Ascending aorta (tissue), 2 donors: ENCODE measurements at regions not wholly inside any gene's neighbourhood (a gene's known extent, or its start where the extent isn't known, plus 50 kb on each side); places are given as distances from the start of the nearest gene placed in this dataset.

Experiments
- DNase-seq, 2 donors: peaks; one replicate each; pipeline ENCODE4 v3.0.0-alpha.2; 2019; ENCODE audit warnings: low spot score in 2 of 2
- H3K27ac ChIP-seq, 2 donors: fragments of 200-600 bp; sonication (generic); one replicate each; pipeline ENCODE4 v1.5.1; 2016 to 2017; ENCODE audit warnings: mild to moderate bottlenecking in 1 of 2
- H3K27me3 ChIP-seq: fragments of 200-600 bp; sonication (generic); one replicate; pipeline ENCODE4 v1.5.1; 2017
- H3K36me3 ChIP-seq, 2 donors: fragments of 200-600 bp; sonication (generic); one replicate each; pipeline ENCODE4 v1.5.1; 2016
- H3K4me1 ChIP-seq, 2 donors: fragments of 200-600 bp; sonication (generic); one replicate each; pipeline ENCODE4 v1.5.1; 2016 to 2017; ENCODE audit warnings: mild to moderate bottlenecking in 1 of 2
- H3K4me3 ChIP-seq, 2 donors: fragments of 200-600 bp; sonication (generic); one replicate each; pipeline ENCODE4 v1.5.1; 2016 to 2017; ENCODE audit warnings: mild to moderate bottlenecking in 1 of 2
- H3K9me3 ChIP-seq, 2 donors: fragments of 200-600 bp; sonication (generic); one replicate each; pipeline ENCODE4 v1.5.1; 2016
- intact Hi-C: fragments of 100-400 bp; cut with DNase I; formaldehyde crosslinking; loops from one replicate; pipeline ENCODE4 v1.15.1; 2023
- TF ChIP-seq, protein P1 (sequence below), 3 experiments: fragments of 200-600 bp in 2 of 3; fragments of 450-650 bp in 1 of 3; sonication (generic) in 2 of 3; IDR thresholded peaks; one replicate each; pipeline ENCODE4 v1.5.1; 2016 to 2019; ENCODE audit warnings: antibody characterized with exemption in 3 of 3, mild to moderate bottlenecking in 1 of 3, moderate library complexity in 1 of 3

DNA sequence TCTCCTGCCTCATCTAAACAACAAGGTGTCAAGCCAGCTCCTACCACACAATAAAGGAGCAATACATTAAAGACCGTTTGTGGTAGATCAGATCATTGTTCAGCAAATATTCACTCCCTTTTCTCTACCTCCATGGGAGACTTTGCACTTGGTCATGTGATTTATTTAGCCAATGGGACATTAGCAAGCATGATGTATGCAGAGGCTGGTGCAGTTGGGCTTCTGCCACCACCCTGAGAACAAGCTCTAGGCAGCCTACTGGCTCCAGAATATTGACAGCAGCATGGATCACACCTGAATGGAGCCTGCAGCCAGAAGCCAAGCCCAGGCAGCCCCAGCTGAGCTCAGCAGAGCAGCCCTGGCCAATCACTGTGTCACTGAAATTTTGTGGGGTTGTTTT is 99.4 kb upstream of the UBE2E2 start:
- no peak overlapping the region for H3K4me3 ChIP-seq
- no peaks in the 10 kb centered on the region for H3K36me3 ChIP-seq
- no peak for DNase-seq
- H3K27me3 ChIP-seq = no peaks in the 10 kb centered on the region
- TF ChIP-seq, protein P1, sequence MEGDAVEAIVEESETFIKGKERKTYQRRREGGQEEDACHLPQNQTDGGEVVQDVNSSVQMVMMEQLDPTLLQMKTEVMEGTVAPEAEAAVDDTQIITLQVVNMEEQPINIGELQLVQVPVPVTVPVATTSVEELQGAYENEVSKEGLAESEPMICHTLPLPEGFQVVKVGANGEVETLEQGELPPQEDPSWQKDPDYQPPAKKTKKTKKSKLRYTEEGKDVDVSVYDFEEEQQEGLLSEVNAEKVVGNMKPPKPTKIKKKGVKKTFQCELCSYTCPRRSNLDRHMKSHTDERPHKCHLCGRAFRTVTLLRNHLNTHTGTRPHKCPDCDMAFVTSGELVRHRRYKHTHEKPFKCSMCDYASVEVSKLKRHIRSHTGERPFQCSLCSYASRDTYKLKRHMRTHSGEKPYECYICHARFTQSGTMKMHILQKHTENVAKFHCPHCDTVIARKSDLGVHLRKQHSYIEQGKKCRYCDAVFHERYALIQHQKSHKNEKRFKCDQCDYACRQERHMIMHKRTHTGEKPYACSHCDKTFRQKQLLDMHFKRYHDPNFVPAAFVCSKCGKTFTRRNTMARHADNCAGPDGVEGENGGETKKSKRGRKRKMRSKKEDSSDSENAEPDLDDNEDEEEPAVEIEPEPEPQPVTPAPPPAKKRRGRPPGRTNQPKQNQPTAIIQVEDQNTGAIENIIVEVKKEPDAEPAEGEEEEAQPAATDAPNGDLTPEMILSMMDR (IDR thresholded peaks at IDR 0.05) = no peak
- intact Hi-C loops = no loop called here
- H3K4me1 ChIP-seq = no peaks in the 10 kb centered on the region
- H3K9me3 ChIP-seq = no peaks in the 10 kb centered on the region
- no peak overlapping the region for H3K27ac ChIP-seq

DNA sequence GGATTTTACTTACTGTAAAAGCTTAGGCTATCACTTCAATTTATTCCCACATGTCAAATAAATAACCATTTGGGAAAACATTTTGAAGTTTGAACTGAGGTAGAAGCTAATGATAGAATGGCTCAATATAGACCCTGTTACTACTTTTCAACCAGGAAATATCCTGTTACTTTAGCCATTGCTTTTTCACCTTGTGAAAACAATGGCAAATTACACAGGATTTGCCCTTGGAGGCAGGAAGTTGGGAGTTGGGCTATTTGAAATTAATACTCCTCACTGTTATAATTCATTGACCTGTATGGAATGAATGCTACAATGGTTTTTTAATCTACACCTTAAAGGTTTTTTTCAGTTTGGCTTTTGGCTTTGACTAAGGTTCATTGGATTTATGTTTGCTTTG is 98.1 kb upstream of the UBE2E2 start:
- no peak overlapping the region for H3K27ac ChIP-seq
- no peaks in the 10 kb centered on the region for H3K9me3 ChIP-seq
- TF ChIP-seq, protein P1 (IDR thresholded peaks at IDR 0.05) = no peak
- no peak overlapping the region for H3K4me3 ChIP-seq
- no peak for DNase-seq
- H3K27me3 ChIP-seq = no peaks in the 10 kb centered on the region
- intact Hi-C loops = no loop called here
- no peaks in the 10 kb centered on the region for H3K4me1 ChIP-seq
- no peaks in the 10 kb centered on the region for H3K36me3 ChIP-seq

DNA sequence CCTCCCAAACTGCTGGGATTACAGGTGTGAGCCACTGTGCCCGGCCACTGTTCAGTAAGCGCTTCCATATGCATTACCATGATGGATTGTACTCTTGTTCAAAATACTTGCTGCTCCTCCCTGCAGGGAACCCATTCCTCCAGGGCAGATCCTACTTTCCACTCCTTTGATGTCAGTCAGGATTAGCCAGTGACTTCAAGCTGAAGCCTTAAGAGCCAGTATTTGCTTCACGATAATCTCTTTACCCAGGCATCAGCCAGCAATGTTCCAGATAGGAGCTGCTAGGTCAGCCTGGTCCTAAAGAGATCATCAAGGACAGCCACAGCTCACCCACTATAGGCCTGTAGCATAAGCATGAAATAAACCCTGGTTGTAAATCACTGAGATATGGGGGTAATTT is 96.5 kb upstream of the UBE2E2 start:
- intact Hi-C loops = no loop called here
- TF ChIP-seq, protein P1 (IDR thresholded peaks at IDR 0.05) = no peak

DNA sequence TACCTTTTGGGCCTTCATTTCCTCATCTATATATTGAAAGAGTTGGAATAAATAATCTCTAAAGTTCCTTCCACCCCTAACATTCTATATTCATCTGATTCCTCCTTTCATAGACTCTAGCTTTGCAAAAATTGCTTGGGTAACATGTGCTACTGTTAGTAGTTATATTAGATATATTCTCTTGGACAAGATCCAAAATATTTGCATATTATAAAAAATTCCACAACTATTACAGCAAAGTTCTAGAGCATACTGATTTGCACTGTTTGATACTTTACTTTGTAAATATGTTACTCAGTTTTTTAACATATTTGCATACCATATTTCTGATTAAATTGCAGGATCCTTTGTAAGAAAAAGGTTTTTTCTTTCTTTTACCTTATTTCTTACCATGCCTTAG is 95.9 kb upstream of the UBE2E2 start:
- TF ChIP-seq, protein P1 (IDR thresholded peaks at IDR 0.05) = no peak
- Histone ChIP-seq H3K4me1 (no peaks in the 10 kb centered on the region), H3K4me3 (no peak overlapping the region), H3K9me3 (no peaks in the 10 kb centered on the region), H3K27me3 (no peaks in the 10 kb centered on the region), H3K36me3 (no peaks in the 10 kb centered on the region), H3K27ac (no peak overlapping the region)
- intact Hi-C loops = no loop called here
- DNase-seq = no peak

More for the DNA sequence above, 96.5 kb upstream of the UBE2E2 start:
- no peaks in the 10 kb centered on the region for H3K9me3 ChIP-seq
- H3K36me3 ChIP-seq = no peaks in the 10 kb centered on the region
- H3K27ac ChIP-seq = no peak overlapping the region
- H3K4me3 ChIP-seq = no peak overlapping the region
- DNase-seq = no peak
- no peaks in the 10 kb centered on the region for H3K4me1 ChIP-seq
- no peaks in the 10 kb centered on the region for H3K27me3 ChIP-seq

DNA sequence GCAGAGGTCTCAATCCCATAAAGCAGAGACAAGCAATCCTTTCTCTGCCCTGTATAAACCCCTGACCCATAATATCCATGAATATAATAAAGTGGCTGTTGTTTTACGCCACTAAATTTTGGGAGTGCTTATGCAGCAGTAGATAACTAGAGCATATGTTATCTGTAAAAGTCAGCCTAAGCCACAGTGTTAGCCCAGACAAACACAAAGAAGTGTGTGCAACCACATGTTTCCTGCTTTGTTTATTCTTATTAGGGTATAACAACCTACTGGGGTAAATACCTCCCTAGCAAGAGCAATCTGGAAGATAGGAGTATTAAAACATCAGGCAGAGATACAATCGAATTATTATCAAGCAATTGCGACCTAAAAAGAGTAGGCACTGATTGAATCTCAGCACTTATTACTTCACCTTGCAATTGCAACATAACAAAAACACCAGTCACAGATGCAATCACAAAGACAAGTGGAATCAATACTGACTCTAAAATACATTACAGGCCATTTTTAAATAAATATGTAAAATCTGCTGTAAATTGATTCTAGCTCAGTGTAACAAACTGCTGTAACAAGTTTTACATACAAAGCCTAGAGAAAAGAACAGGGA is 94.6 kb upstream of the UBE2E2 start:
- H3K4me1 ChIP-seq = no peaks in the 10 kb centered on the region
- TF ChIP-seq, protein P1 (IDR thresholded peaks at IDR 0.05) = no peak
- no peaks in the 10 kb centered on the region for H3K9me3 ChIP-seq
- H3K27me3 ChIP-seq = no peaks in the 10 kb centered on the region
- intact Hi-C loops = no loop called here
- H3K27ac ChIP-seq = no peak overlapping the region
- no peak overlapping the region for H3K4me3 ChIP-seq
- DNase-seq = no peak
- no peaks in the 10 kb centered on the region for H3K36me3 ChIP-seq

DNA sequence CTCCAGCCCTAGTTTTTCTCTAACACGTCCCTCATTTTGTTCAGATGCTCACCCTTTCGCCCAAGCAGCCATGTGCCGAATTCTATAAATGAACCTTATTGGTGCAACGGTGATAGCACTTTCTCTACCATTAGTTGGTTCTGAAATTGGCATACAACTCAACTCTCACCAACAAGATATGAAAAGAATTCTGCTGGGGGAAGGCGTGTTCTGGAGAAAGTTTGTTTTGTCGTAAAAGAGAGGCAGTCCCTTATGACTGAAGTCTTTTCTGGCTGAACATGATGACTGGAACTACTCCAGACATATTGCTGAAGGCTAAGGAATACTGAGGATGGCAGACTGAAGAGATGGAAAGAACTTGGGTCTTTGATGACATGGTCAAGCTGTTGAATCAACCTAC is 91.8 kb upstream of the UBE2E2 start:
- H3K27ac ChIP-seq = no peak overlapping the region
- no peaks in the 10 kb centered on the region for H3K36me3 ChIP-seq
- H3K4me3 ChIP-seq = no peak overlapping the region
- DNase-seq = no peak
- H3K4me1 ChIP-seq = peaks cover 0 to 7% of the 10 kb centered on the region in 2 donors
- intact Hi-C loops = no loop called here
- no peaks in the 10 kb centered on the region for H3K27me3 ChIP-seq
- TF ChIP-seq, protein P1 (IDR thresholded peaks at IDR 0.05) = no peak
- no peaks in the 10 kb centered on the region for H3K9me3 ChIP-seq
